ENCODE measurements at regions not wholly inside any gene's neighbourhood (a gene's known extent, or its start where the extent isn't known, plus 50 kb on each side); places are given as distances from the start of the nearest gene placed in this dataset.
A peak's percentile ranks its signal among the peaks of the same experiment; 100 is the strongest.
"Not testable (repeated sequence)": the region's sequence is repeated elsewhere in the genome, so short reads cannot be mapped to it uniquely, and the experiment has no call there.

DNA sequence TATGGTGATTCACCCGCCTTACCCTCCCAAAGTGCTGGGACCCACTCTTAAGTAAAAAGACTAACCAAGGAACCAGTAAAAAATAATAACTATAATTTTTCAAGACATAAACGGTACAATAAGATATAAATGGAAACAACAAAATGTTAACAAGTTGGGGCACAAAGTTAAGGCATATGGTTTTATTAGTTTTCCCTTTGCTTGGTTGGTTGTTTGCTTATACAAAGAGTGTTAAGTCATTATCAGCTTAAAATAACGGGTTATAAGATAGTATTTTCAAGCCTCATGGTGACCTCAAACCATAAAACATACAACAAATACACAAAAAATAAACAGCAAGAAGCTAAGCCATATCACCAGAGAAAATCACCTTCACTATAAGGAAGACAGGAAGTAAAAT, 406.1 kb downstream of the SEC23A start:
- no peak for DNase-seq

DNA sequence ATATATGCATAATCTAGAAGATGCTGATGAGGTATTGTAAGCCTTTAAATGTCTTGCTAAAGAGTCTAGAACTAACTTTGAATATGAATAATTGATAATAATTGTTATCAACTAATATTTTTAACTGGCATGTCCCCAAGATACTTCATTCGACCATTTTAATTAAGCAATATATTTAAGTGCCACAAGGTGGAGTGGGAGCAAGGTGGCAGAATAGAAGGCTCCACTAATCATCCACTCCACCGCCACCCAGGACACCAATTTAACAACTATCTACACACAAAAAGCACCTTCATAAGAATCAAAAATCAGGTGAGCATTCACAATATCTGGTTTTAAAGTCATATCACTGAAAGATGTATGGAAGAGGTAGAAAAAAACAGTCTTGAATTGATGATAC, 409.6 kb downstream of the SEC23A start:
- no peak for DNase-seq

DNA sequence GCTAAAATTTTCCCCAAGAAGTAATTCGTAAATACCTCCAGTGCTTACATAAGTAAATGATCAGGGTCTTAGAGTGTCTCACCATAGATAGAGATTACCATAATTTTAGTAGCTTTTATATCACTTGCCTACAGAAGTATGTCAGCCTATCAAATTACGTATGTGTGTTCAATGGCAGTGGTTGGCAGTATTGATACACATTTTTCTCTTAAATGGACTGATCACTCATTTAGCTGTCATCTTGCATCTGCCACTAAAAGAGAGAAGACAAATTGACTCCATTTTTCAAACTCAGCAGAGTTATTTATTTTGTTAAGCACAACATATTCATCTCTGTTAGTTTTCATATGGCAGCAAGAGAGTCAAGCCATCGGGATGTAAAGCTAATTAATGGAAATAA, 413.1 kb upstream of the CLEC14A start:
- DNase-seq: no peak

DNA sequence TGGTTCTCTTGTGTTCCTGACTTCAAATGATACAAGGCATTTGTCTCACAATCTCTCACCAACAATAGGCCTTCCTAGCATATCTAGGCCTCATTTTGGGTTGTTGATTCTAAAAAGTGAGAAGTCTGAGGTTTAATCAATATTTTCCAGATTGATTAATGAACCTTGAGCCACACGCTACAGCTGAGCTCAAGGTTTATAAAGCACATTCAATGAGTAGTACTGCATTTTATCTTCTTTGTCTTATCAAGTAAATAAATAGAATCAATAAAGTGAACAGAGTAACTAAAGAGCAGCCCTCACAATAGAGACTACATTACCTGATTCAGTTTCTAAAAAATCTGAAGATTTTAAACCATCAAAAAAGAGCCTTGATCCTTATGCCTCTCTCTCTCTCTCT, 407.5 kb upstream of the CLEC14A start:
- DNase-seq: no peak

DNA sequence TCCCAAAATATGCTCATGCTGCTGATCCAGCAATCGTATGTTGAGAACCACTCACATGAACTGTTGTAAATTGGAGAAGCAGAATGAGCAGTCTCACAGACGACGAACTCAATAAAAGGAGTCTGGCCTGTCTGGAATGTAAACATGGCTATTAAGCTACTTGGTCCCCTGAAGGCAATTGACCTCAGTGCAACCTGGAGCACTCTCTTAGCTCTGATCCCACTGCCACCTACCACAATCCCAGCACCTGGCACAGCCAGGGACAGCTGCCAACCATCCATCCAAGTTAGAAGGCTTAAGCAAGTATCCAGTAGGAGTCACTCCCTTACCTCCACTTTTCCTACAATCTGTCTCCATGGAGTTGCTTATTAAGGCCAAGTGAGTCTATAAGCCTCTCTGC, 406.9 kb upstream of the CLEC14A start:
- no peak for DNase-seq

DNA sequence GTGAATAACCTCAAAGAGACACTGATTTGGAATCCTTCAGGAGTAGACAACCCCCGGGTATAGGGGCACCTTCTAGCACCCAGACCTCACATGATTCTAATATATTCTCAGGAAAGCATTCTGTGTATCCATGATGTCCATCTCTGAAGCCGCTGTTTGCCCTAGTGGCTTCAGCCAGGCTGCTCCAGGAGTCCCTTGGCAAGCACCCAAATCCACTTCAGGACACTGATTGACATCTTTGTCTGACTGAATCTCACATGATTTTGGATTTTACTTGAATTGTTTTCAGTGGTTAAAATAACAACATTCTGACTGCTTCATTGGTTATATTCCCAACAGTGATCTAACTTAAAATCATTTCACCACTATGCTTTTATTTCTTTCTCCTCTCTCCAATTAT, 390.5 kb upstream of the CLEC14A start:
- no peak for DNase-seq

DNA sequence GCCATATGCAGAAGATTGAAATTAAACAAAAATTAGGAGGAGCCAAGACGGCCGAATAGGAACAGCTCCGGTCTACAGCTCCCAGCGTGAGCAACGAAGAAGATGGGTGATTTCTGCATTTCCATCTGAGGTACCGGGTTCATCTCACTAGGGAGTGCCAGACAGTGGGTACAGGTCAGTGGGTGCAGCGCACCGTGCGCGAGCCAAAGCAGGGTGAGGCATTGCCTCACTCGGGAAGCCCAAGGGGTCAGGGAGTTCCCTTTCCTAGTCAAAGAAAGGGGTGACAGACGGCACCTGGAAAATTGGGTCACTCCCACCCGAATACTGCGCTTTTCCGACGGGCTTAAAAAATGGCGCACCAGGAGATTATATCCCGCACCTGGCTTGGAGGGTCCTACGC, 379.0 kb upstream of the CLEC14A start:
- not testable (repeated sequence) for DNase-seq

DNA sequence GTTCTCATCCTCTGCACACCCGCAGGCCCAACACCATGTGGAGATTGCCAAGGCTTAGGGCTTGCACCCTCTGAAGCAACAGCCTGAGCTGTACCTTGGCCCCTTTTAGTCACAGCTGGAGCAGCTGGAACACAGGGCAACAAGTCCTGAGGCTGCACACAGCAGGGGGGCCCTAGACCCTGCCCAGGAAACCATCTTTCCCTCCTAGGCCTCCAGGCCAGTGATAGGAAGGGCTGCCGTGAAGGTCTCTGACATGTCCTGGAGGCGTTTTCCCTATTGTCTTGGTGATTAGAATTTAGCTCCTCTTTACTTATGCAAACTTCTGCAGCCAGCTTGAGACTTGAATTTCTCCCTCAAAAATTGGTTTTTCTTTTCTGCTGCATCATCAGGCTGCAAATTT, 373.5 kb upstream of the CLEC14A start:
- no peak for DNase-seq

DNA sequence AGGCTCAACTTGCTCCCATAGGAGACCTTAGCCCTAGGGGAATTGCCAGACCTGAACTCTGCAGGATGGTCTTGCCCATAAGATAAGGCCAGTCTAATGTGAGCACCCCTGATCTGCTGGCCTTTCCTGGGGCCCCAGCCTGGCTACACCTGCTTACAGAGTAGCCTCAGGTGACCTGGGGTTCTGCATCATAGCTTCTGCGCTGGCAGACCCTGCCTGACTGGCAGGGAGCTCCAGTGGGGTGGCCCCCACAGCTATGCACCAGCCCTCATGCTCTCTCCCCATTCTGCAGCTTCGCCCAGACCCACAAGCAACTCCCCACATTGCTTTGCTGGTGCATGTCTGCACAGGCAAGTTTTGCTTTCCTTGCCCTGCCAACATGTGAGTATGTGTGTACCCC, 371.3 kb upstream of the CLEC14A start:
- DNase-seq: no peak

DNA sequence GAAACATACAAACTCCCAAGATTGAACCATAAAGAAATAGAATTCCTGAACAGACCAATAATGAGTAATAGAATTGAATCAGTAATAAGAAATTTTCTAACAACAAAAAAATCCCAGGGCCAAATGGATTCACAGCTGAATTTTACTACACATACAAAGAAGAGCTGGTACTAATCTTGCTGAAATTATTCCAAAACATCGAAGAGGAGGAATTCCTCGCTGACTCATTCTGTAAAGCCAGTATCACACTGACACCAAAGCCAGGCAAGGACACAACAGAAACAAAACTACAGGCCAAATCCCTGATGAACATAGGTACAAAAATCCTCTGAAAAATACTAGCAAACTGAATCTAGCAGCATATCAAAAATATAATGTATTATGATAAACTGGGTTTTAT, 367.8 kb upstream of the CLEC14A start:
- DNase-seq: no peak

DNA sequence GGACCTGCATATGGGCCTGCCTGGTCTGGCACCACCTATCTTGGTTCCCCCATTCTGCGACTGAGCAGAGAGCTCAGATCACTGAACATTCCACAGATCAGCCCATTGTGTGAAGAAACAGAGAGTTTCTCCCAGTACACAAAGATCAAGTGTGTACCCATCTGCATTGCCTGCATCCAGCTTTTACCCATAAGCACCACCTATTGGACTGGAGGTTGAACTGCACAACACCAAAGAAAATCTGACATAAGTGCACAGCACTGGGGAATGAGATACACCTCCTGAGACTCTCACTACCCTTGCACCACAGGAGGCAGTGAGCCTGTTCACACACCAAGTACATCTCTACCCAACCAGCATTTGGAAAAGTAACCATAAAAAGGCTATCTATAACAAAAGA, 362.6 kb upstream of the CLEC14A start:
- no peak for DNase-seq

DNA sequence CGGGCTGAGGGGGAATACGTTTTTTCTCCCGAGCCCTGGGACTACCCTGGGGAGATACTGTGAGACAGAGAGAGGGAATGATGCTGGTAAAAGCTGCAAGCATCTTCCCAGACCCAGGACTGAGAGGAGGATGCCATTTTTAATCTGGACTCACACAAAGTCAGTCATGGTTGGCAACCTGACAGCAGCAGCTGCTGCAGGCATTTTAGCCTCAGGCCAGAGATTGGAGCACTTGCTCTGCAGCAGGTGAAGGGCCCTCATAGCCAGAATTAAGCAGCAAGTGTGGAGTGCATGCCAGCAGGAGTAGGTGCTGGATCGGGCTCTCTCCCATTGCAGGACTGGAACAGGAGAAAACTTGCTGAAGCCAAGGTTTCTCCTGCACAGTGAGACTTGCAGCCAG, 361.1 kb upstream of the CLEC14A start:
- peak; percentile 51 for DNase-seq

DNA sequence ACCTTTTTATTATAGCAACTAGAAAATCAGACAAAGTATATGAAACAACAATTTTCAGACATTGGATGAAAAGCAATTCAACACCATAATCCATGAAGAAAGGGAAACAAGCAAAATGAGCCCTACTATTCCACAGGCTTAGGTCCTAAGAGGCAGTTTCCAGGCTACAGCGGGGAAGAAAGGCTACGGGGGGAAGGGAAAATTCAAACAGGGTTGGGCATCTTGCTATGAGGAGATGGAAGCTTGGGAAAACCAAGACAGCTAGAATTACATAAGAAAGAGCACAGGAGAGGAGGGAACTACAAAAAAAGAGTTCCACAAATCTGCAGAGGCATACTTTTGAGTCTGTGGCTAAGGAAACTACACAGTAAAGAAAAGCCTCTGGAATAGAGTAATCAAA, 356.0 kb upstream of the CLEC14A start:
- no peak for DNase-seq

DNA sequence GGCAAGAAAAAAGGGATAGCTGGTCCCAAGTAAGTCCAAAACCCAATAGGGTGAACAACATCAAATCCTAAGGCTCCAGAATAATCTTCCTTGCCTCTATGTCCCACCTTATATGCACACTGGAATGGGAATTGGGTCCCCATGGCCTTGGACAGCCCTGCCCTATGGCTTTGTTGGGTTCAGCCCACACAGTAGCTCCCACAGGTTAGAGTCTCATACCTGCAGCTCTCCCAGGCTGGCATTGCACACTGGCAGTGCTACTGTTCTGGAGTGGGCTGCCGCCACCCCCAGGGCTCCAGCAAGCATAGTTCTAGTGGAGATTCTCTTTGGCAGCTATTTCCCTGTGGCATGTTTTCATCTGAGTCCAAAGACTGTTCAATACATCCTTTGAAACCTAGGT, 352.4 kb upstream of the CLEC14A start:
- DNase-seq: no peak

DNA sequence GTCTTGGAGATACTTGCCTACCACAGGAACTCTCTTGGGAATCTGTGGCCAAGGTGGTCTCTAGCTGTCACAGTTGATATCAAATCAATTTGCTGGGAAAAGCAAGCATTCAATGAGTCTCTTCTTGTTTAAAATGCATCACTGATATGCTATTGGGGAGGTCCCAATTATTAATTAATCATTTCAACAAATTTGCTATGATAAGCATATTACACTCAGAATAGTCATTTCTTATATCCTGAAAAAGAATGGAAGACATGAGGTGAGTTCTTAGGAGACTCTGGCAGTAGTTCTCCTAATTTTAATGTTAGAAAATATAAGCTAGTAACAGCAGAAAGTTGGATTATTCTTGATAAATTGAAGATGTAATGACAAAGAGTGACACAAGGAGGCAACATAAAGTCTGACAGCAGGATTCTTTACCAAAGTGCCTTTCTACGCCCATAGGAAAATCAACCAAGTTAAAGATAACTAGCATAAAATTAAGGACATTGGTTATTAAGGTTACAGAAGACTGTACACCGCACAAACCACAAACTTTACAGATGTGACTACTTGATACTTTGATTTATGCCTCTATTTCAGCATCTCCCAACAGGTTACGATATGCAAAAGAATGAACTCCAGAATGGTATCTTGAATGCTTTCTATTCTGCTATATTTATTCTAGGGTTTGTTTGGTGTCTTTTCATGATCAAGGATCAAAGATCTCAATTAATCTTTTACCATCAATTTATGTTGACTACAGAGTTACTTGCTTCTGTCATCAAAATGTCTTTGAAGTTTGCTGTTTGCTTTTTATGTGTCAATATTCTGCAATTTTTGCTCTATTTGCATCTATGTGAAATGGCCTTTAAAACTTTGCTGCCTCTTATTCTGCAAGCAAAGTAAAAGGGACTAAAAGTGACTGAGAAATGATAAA, 349.6 kb upstream of the CLEC14A start:
- no peak for DNase-seq

DNA sequence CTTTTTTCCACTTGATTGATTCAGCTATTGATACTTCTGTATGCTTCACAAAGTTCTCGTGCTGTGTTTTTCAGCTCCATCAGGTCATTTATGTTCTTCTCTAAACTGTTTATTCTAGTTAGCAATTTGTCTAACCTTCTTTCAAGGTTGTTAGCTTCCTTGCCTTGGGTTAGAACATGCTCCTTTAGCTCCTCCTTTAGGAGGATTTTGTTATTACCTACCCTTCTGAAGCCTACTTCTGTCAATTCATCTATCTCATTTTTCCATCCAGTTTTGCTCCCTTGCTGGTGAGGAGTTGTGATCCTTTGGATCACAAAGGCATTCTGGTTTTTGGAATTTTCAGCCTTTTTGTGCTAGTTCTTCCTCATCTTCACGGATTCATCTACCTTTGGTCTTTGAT, 344.7 kb upstream of the CLEC14A start:
- not testable (repeated sequence) for DNase-seq

DNA sequence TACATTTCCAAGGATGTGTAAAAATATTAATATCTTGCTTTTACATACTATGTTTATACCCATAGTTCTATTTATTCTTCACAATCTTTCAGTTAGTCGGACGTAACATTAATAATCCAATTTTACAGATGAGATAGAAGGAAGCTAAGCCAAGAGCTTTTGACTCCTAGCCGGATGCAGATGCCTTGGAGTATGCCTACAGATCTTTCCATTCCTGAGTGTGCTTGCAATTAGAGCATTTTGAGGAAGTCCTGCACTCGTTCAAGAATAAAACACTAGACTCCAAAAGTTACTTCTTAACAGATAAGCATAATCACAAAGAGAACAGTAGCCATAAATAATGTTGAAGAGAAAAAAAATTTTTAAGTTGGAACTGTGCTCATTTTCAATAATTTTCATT, 337.6 kb upstream of the CLEC14A start:
- DNase-seq: no peak

DNA sequence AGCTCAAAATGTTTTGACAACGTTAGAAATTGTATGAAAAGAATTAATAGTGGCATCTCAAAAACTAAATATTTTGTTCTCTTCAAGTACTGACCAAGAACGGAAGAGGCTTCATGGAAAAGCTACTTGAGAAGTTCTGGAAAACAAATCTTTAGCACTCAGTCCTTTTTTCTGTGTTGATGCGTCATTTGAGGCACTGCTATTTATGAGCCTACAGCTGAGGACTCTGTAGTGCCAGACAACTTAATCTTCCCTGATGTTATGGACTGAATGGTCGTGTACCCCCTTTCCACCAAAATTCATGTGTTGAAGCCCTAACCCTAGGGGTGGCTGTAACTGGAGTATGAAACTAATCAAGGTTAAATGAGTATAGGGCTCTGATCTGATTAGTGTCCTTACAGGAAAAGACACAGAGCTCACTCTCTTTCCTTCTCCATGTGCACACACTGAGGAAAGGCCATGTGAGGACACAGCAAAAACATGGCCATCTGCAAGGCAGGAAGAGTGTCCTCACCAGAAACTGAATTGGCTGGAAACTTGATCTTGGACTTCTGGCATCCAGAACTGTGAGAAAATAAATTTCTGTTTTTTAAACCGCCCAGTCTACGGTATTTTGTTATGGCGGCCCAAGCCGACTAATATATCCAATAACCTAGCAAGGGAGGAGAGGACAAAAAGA, 337.0 kb upstream of the CLEC14A start:
- DNase-seq: no peak

DNA sequence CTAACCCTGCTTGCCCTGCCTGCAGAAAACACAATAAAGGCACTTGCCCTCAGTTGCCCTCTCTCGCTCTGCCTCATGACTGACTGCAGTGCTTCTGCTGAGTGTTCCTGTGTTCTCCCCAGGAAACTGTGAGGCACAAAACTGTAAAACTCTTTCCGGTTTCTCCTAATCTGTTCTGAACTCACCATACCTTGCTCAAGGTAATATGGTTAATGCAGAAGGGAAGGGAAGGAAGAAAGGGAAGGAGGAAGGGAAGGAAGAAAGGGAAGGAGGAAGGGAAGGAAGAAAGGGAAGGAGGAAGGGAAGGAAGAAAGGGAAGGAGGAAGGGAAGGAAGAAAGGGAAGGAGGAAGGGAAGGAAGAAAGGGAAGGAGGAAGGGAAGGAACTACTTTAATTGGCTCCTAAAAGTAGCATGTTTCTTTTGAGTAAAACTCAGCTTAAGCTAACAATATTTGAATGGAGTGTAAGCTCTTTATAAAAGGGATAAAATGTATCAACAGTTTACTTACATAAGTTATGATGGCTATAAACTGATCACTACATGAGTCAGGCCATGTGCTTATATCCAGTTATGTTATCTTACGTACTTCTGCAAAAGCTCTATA, 334.0 kb upstream of the CLEC14A start:
- no peak for DNase-seq

DNA sequence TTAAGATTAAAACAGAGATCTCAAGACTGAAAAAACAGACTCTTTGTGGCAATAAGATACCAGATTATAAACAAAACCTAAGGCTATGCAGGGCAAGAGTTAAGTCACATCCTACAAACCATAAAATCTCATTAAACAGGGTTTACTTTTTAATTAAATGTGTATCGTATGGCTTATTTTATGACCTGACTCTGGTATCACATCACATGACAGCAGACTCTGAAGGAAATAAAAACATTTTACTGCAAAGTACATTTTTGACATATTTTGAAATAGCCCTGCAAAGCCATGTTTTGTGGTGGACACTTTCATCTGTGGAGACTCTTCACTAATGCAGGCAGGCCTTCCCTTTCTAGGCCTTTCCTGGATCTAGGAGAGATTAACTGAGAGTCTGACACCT, 327.6 kb upstream of the CLEC14A start:
- DNase-seq: no peak

DNA sequence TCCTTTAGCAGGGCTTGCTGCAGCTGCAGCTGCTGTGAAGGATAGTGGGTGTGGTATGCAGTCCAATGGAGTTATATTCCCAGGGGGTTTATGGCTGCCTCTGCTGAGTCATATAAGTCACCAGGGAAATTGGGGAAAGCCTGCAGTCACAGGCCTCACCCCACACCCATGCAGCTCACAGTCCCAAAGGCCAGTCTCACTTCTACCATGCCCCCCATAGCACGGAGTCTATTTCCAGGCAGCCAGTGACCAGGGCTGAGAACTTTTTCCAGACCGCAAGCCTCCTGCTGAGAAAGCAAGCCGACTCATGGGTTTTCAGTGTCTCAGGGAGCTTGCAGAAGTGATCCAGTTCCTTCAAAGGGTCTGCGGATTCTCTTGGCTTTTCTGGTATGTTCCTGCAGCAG, 322.4 kb upstream of the CLEC14A start:
- DNase-seq: no peak

DNA sequence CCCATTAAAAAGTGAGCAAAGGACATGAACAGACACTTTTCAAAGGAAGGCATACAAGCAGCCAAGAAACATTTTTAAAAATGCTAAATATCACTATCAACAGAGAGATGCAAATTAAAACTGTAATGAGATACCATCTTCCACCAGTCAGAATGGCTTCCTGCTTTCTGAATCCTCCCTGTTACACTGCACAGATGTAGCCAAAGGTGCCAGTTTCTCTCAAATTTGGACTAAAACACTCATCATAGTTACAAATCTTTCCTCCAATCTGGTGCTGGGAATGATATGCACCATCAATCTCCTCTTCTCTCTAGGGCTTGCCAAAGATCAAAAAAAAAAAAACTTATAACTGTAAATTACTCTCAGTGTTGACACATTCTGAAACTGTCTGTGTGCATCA, 311.8 kb upstream of the CLEC14A start:
- no peak for DNase-seq

DNA sequence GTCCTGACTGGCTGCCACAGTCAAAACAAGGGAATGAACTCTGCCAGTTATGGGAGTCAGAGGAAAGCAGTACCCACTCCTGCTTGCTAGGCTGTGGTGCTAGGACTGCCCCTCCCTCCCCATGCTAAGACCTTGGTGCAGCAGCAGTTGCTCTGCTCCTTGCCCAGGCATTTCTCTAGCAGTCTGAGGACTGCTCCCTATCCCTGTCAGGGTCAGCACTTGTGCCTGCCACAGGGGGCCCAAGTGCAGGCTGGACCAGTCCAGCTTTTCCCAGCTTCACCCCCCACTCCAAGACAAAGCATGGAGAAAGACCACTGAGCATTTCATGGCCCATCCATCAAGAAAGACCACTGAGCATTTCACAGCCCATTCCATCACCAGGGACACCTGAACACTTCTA, 305.8 kb upstream of the CLEC14A start:
- no peak for DNase-seq

DNA sequence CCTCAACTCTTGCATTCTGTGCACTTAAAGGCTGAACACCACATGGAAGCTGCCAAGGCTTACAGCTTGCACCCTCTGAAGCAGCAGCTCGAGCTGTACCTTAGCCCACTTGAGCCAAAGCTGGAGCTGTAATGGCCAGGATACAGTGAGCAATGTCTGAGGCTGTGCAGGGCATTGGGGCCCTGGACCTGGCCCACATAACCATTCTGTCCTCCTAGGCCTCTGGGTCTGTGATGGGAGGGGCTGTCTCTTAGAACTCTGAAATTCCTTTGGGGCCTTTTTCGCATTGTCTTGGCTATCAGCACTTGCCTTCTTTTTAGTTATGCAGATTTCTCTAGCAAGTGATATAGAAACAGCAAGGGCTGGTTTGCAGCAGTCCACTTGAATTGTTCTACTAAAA, 303.8 kb upstream of the CLEC14A start:
- no peak for DNase-seq
